H54 (cell line): ENCODE measurements at regions not wholly inside any gene's neighbourhood (a gene's known extent, or its start where the extent isn't known, plus 50 kb on each side); places are given as distances from the start of the nearest gene placed in this dataset.
"Not testable (repeated sequence)": the region's sequence is repeated elsewhere in the genome, so short reads cannot be mapped to it uniquely, and the experiment has no call there.

ENCODE experiments used
- DNase-seq: peaks from one replicate; pipeline ENCODE4 v3.0.0; 2011; ENCODE audit warnings: low spot score, mixed read lengths; ENCODE audit not compliant: insufficient read length
- FAIRE-seq: peaks from 3 replicates; lab custom pipeline; 2011; peaks lifted over from hg19 to GRCh38; lab: Jason Lieb, UNC
- POLR2A ChIP-seq: IDR thresholded peaks from 2 replicates; pipeline ENCODE4 v1.6.1; 2011; ENCODE audit warnings: low read depth, mild to moderate bottlenecking, low read length

DNA sequence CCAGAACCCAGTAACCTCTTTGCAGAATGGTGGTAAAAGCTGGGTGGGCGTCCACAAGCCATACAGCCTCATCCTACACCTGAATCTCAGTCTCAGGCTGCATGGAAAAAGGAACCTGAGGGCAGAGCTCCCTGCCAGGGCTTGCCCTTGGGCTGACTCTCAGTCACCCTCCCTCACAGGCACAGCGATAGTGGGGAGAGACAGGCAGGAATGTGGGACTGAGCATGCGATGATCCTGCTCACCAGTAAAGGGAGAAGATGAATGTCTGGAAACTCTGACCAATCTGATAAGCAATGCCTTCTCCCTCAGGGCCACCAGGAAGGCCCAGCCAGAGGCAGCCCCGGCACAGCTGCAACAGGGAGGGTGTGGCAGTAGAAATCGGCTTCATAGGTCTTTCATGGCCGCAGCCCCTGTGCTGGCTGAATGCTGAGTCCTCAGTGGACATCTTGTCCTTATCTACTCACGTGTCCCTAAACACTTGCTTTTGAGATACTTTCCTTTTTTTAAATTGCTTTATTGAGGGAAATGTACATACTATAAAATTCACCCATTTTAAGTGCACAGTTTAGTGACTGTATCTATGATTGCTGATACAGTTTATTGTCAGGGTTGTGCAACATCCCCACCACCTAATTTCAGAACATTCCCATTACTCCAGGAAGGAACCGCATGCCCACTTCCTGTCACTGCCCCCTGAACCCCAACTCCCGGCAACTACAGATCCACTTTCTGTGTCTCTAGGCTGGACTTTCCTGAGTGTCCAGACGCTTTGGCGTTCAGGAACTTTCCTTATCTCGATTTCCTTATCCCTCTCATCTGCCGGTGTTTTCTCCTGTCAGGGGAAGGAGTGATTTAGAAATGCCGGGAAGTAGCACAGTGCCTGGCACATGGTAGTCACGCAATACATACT, 258.1 kb downstream of the PCNX1 start:
- no peak for FAIRE-seq
- no peak for TF ChIP-seq POLR2A
- no peak for DNase-seq

DNA sequence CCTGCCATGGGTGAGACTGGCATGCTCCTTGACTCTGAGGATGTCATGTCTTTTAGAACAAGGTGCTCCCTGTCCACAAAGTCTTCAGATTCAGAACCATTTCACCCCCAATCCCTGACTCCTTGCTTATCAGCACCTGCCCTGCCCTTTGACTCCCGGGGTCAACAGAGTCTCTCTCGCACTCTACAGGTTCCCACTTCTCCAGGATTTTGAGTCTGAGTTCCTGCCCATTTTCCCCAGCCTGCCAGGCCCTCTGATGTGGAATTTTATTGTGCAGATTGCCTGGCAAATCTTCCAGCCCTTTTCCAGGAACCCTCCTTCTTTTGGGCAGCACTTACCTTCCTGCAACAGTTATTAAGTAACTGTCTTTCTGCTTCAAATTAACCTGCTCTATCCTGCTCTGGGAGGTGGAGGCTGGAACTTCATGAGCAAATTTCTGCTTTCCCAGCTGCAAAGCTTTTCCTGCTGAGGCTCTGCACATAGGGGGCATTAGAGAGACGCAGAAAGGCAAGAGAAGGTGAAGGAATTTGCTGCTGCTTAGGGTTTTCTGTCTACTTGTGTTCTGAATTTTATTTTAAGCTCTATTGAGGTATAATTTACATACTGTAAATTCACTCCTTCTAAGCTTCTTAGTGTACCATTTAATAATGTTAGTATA, 259.1 kb downstream of the PCNX1 start:
- DNase-seq = no peak
- FAIRE-seq = no peak
- no peak for TF ChIP-seq POLR2A

- not testable (repeated sequence) for DNase-seq, FAIRE-seq
Measured at GRCh38 chr14:71167325-71167950, 260.2 kb downstream of the PCNX1 start.

- not testable (repeated sequence) for DNase-seq
Measured at GRCh38 chr14:71168161-71168560, 260.9 kb downstream of the PCNX1 start.

DNA sequence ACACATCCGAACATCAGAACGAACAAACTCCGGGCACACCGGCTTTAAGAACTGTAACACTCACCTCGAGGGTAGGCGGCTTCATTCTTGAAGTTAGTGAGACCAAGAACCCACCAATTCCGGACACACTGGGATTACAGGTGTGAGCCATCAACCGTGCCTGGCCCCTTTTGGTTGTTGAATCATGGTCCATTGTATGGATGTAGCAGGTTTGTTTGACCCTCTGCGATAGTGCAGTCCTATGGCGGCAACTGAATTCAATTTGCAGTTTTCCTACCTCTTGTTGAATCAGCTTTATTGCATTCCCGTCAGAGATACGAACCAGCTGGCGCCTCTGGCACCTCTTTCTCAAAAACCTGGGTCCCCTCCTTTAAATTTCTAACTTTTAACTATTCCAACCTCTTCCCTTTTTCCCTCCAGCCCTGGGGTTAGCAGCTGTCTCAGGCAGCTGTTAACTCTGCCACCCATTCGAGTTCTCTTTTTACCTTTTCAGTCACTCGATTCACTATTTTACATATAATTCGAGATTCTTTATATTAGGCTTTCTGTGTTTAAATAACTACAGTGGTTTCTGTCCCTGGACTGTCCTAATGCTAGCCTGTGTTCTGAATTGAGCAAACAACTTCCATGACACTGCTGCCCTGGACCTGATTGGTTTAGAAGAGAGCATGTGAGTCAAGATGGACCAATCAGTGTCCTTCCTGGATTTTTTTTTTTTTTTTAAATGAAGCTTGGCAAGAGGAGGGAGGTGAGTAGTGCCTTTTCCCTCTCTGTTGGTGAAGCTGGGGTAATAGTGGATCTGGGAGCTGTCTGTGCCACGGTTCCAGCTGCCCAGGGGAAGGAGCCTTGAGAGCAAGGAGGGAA, 261.5 kb downstream of the PCNX1 start:
- TF ChIP-seq POLR2A = no peak
- no peak for FAIRE-seq
- no peak for DNase-seq

More at GRCh38 chr14:71168161-71168560, 260.9 kb downstream of the PCNX1 start:
- FAIRE-seq = not testable (repeated sequence)

DNA sequence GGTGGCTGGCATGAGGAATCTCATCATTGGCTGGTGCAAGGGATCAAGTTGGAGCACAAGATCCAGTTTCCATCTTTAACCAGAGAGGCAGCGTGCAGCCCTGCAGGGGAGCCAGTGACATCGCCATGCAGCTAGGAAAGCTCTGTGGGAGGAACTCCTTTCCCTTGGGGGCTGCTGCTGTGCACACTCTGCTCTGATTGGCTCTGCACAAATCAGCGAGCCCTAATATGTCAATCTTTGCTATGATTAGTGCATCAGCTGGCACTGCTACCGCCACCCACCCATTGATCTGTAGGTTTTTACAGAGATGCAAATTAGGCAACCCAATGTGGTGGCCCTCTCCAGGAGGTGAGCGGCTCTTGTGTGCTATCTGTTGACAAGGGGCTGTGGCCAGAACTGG, 262.6 kb downstream of the PCNX1 start:
- FAIRE-seq = no peak

GRCh38 chr14:71175491-71175890, 268.2 kb downstream of the PCNX1 start:
- no peak for TF ChIP-seq POLR2A
- no peak for DNase-seq
- FAIRE-seq = no peak

More for the DNA sequence above, 262.6 kb downstream of the PCNX1 start:
- no peak for TF ChIP-seq POLR2A
- no peak for DNase-seq

GRCh38 chr14:71179066-71179465, 271.8 kb downstream of the PCNX1 start:
- FAIRE-seq (no peak), DNase-seq (no peak)
- no peak for TF ChIP-seq POLR2A

DNA sequence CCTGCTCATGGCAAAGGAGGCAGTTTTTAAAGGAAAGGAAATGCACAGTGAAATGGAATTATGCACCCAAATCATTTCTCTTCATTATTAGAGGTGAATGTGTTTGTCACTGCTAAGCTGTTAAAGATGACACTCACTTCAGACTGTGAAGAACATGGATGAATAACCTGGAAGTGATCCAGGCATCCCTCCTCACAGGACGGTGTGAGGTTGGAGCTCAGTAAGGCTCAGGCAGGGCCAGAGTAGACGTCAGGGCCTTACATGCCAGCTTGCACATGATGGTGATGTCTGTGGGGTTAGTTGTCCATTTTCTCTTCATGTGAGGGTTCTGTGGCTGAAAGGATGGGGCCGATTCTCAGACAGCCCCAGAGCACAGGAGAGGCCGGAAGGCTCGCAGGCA, 273.1 kb downstream of the PCNX1 start:
- FAIRE-seq (no peak), DNase-seq (no peak)
- TF ChIP-seq POLR2A = no peak

DNA sequence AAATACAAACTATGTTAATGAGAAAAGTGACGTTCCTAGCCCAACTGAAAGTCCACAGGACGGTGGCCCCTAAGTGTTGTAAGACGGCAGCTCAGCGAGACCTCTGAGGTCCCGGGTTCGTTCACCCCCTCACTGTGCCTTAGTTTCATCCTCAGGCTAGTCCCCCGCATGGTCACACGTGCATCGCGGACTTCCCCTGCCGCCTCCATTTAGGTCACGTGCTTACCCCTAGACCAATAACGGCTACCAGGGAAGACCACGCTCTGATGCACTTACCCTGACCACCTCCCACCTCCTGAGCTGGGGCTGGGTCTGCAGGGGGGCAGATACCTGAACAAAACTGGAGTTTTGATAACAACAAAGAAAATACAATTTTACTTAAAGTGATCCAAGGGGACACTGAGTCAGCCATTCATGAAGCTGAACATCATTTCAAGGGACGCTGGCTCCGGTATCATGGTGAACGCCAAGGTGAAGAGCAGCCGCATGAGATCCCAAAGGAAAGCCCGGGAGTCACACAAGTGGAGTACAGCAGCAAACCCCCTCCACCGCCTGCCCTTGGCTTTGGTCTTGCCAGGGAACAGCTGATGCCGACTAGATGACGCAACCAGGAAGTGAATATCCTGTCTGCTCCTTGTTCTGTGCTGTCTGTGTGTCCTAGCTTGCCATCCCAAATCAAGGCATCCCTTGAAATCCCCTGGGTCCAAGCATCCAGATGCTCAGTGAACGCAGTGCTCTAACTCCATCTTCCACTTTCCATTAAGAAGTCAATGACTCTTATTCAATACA, 274.1 kb downstream of the PCNX1 start:
- no peak for FAIRE-seq
- TF ChIP-seq POLR2A = no peak
- no peak for DNase-seq

GRCh38 chr14:71183876-71184689, 276.8 kb downstream of the PCNX1 start:
- FAIRE-seq (no peak), DNase-seq (no peak)
- TF ChIP-seq POLR2A = no peak

DNA sequence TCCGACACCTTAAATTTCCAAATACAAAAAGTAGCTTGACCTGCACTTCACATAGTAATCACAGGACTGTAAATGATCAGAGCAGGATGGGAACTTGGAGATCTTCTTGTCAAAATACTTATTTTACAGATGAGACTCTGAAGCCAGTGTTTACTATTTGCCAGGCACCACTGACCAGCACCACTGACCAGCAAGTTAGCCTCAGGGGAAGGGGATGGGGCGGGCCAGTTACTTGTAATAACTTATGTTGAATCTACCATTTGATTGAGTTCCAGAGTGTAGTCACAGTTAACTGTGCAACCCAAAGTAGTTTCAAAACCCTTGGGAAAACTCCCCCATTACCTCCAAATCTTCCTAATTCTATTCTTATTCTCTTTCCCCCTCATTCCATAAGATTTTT, 278.4 kb downstream of the PCNX1 start:
- TF ChIP-seq POLR2A = no peak
- FAIRE-seq = no peak
- no peak for DNase-seq
